ENCODE measurements at regions not wholly inside any gene's neighbourhood (a gene's known extent, or its start where the extent isn't known, plus 50 kb on each side); places are given as distances from the start of the nearest gene placed in this dataset.
A peak's percentile ranks its signal among the peaks of the same experiment; 100 is the strongest.

DNA sequence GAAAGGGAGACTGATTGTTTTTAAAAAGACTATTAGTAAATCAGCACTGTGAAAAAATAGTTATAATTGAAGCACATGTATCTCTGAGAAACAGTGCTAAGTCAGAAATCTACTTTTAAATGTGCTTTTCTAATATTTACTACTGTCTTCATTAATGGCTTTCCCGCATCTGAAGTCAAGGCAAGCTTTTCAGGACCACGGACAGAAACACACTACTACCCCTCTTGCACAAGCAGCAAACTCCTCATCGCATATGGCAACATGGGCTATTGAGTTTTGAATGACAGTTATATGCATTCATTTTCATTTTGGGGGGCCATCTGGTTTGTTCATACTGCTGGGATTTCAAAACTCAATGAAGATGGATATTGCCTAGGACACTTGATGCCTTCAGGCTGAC lies 433.4 kb upstream of the CAMK1G start:
- TF ChIP-seq, protein P1, sequence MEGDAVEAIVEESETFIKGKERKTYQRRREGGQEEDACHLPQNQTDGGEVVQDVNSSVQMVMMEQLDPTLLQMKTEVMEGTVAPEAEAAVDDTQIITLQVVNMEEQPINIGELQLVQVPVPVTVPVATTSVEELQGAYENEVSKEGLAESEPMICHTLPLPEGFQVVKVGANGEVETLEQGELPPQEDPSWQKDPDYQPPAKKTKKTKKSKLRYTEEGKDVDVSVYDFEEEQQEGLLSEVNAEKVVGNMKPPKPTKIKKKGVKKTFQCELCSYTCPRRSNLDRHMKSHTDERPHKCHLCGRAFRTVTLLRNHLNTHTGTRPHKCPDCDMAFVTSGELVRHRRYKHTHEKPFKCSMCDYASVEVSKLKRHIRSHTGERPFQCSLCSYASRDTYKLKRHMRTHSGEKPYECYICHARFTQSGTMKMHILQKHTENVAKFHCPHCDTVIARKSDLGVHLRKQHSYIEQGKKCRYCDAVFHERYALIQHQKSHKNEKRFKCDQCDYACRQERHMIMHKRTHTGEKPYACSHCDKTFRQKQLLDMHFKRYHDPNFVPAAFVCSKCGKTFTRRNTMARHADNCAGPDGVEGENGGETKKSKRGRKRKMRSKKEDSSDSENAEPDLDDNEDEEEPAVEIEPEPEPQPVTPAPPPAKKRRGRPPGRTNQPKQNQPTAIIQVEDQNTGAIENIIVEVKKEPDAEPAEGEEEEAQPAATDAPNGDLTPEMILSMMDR (conservative IDR thresholded peaks at IDR 0.05; ENCODE audit: low read length), result no peak
- no peak for TF ChIP-seq EZH2phosphoT487 (IDR thresholded peaks at IDR 0.05; ENCODE audit: borderline replicate concordance, low read depth, low read length)
- BruUV-seq (replicated peaks), result no TSS peak
- no peak overlapping the region for H3K27ac ChIP-seq (ENCODE audit: low read depth, low read length, poor library complexity, severe bottlenecking)
- intact Hi-C loops (cut with micrococcal nuclease; ENCODE audit: unreplicated experiment), result no loop called here
- H3K4me2 ChIP-seq (ENCODE audit: low read length), result no peak overlapping the region
- no peaks in the 10 kb centered on the region for H3K36me3 ChIP-seq (ENCODE audit: insufficient read depth, low read length)
- no peaks in the 10 kb centered on the region for H3K9me3 ChIP-seq (ENCODE audit: low read length)
- ChIA-PET CTCF (ENCODE audit: unreplicated experiment) (no interaction called here), POLR2A (no interaction called here)
- H3K4me1 ChIP-seq (ENCODE audit: insufficient read depth, low read length, poor library complexity, severe bottlenecking), result no peaks in the 10 kb centered on the region
- H4K20me1 ChIP-seq (ENCODE audit: insufficient read depth, low read length), result no peaks in the 10 kb centered on the region
- no peak overlapping the region for H3K4me3 ChIP-seq (ENCODE audit: low read depth, low read length, poor library complexity, severe bottlenecking)
- no peaks in the 10 kb centered on the region for H3K9me2 ChIP-seq (ENCODE audit: insufficient read depth, low read length)
- no peak overlapping the region for H2AFZ ChIP-seq (ENCODE audit: low read length)
- DNase-seq (ENCODE audit: low spot score), result peak; percentile 9
- no peaks in the 10 kb centered on the region for H3K79me2 ChIP-seq (ENCODE audit: insufficient read depth, low read depth, low read length)

DNA sequence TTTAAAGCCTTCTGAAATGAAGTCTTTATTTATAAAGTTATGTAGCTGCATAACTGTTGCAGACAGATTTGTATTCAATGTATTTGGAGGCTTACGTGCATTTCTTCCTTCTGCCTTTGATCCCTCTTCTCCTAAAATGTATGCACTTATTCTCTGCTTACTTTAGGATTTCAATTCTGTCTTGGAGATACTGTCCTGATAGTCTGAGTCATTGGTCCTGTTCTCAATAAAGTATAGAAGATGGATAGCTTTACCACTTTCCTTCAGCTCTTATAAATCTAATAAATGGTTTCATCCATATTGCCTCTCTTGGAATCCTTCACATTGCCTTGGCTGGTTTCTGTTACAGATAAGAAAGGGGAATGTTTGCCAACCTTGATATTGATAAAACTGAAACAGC lies 430.1 kb upstream of the CAMK1G start:
- intact Hi-C loops (cut with micrococcal nuclease; ENCODE audit: unreplicated experiment), result no loop called here

DNA sequence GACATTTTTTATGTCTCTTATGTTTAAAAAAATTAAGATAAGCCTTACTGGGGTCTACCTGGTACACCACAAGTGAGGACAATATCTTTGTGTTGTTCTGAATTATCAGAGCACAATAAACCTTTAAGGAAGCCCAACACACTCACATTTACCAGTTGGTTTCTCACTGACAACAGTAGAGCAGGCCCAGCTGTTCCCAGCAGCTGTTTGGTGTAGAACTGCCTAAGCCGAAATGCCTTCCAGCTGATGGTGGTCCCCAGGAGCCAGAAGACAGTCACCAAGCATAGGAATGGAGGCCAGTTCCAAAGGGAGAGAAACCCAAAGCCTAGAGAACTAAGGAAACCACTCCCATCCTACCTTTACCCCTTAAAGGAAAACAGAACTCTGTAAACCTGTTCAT lies 428.6 kb upstream of the CAMK1G start:
- Histone ChIP-seq H3K36me3 (ENCODE audit: insufficient read depth, low read length) (no peaks in the 10 kb centered on the region), H4K20me1 (ENCODE audit: insufficient read depth, low read length) (no peaks in the 10 kb centered on the region), H3K4me3 (ENCODE audit: low read depth, low read length, poor library complexity, severe bottlenecking) (no peak overlapping the region), H3K4me1 (ENCODE audit: insufficient read depth, low read length, poor library complexity, severe bottlenecking) (no peaks in the 10 kb centered on the region), H3K9me3 (ENCODE audit: low read length) (no peaks in the 10 kb centered on the region), H3K9me2 (ENCODE audit: insufficient read depth, low read length) (no peaks in the 10 kb centered on the region), H3K27ac (ENCODE audit: low read depth, low read length, poor library complexity, severe bottlenecking) (no peak overlapping the region), H3K79me2 (ENCODE audit: insufficient read depth, low read depth, low read length) (no peaks in the 10 kb centered on the region), H3K4me2 (ENCODE audit: low read length) (no peak overlapping the region), H2AFZ (ENCODE audit: low read length) (no peak overlapping the region)
- CTCF ChIA-PET (ENCODE audit: unreplicated experiment), result no interaction called here
- no TSS peak for BruUV-seq (replicated peaks)
- POLR2A ChIA-PET, result no interaction called here
- intact Hi-C loops (cut with micrococcal nuclease; ENCODE audit: unreplicated experiment), result no loop called here
- no peak for DNase-seq (ENCODE audit: low spot score)
- no peak for TF ChIP-seq EZH2phosphoT487 (IDR thresholded peaks at IDR 0.05; ENCODE audit: borderline replicate concordance, low read depth, low read length)
- TF ChIP-seq, protein P1 (conservative IDR thresholded peaks at IDR 0.05; ENCODE audit: low read length), result no peak

More for the DNA sequence above, 430.1 kb upstream of the CAMK1G start:
- POLR2A ChIA-PET, result no interaction called here
- no peak overlapping the region for H2AFZ ChIP-seq (ENCODE audit: low read length)
- BruUV-seq (replicated peaks), result no TSS peak
- H3K9me3 ChIP-seq (ENCODE audit: low read length), result no peaks in the 10 kb centered on the region
- CTCF ChIA-PET (ENCODE audit: unreplicated experiment), result no interaction called here
- no peaks in the 10 kb centered on the region for H3K4me1 ChIP-seq (ENCODE audit: insufficient read depth, low read length, poor library complexity, severe bottlenecking)
- H3K4me3 ChIP-seq (ENCODE audit: low read depth, low read length, poor library complexity, severe bottlenecking), result no peak overlapping the region
- H3K27ac ChIP-seq (ENCODE audit: low read depth, low read length, poor library complexity, severe bottlenecking), result no peak overlapping the region
- no peaks in the 10 kb centered on the region for H4K20me1 ChIP-seq (ENCODE audit: insufficient read depth, low read length)
- TF ChIP-seq, protein P1 (conservative IDR thresholded peaks at IDR 0.05; ENCODE audit: low read length), result no peak
- no peak for TF ChIP-seq EZH2phosphoT487 (IDR thresholded peaks at IDR 0.05; ENCODE audit: borderline replicate concordance, low read depth, low read length)
- H3K4me2 ChIP-seq (ENCODE audit: low read length), result no peak overlapping the region
- no peaks in the 10 kb centered on the region for H3K36me3 ChIP-seq (ENCODE audit: insufficient read depth, low read length)
- DNase-seq (ENCODE audit: low spot score), result no peak
- H3K9me2 ChIP-seq (ENCODE audit: insufficient read depth, low read length), result no peaks in the 10 kb centered on the region
- H3K79me2 ChIP-seq (ENCODE audit: insufficient read depth, low read depth, low read length), result no peaks in the 10 kb centered on the region
